ENCODE measurements at regions not wholly inside any gene's neighbourhood (a gene's known extent, or its start where the extent isn't known, plus 50 kb on each side); places are given as distances from the start of the nearest gene placed in this dataset.
"Not testable (repeated sequence)": the region's sequence is repeated elsewhere in the genome, so short reads cannot be mapped to it uniquely, and the experiment has no call there.

DNA sequence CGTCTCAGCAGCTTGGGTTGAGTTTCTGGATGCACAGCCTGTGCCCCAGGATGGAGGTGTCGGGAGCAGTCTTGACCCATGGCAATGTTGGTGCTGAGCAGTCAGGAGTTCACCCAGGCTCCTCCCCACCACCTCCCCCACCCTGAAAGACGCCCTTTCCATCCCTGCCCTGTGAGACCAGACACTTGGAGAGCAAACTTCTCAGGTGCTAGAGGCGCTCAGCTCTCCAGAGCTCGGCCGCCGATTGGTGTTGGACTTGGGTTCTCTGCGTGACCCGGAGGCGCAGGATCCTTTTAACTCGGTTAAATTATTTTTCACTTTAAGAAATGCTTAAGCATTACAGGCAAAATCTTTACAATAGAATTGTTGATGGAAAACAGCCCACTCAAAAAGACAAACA lies 101.5 kb downstream of the NPIPB11 start:
- H3K9me3 ChIP-seq (ENCODE audit: control extremely low read depth in 1 of 5, control insufficient read depth in 4 of 5, insufficient read depth in 2 of 5, low read depth in 1 of 5, low read length in 4 of 5); DNase-seq; POLR2A ChIA-PET; CTCF ChIA-PET; H3K27ac ChIP-seq (ENCODE audit: insufficient read depth in 1 of 2, low read depth in 1 of 2, low read length in 2 of 2, poor library complexity in 1 of 2, severe bottlenecking in 2 of 2); H3K4me3 ChIP-seq (ENCODE audit: control insufficient read depth in 1 of 7, extremely low read depth in 1 of 7, insufficient read depth in 4 of 7, low read depth in 2 of 7, low read length in 6 of 7); H3K27me3 ChIP-seq (replicated peaks in 2 of 5; ENCODE audit: control insufficient read depth in 4 of 5, insufficient read depth in 5 of 5, low read length in 4 of 5); H3K36me3 ChIP-seq (ENCODE audit: control insufficient read depth in 4 of 4, insufficient read depth in 4 of 4, low read length in 3 of 4): not testable (repeated sequence)
- peaks cover 0 to 34% (median 24%) of the 10 kb centered on the region in 4 experiments for H3K4me1 ChIP-seq (ENCODE audit: control extremely low read depth in 1 of 4, control insufficient read depth in 4 of 4, insufficient read depth in 4 of 4, low read length in 3 of 4)
- 100% methylated on average over 4 of the region's 11 CpGs for WGBS (ENCODE audit: insufficient coverage)

DNA sequence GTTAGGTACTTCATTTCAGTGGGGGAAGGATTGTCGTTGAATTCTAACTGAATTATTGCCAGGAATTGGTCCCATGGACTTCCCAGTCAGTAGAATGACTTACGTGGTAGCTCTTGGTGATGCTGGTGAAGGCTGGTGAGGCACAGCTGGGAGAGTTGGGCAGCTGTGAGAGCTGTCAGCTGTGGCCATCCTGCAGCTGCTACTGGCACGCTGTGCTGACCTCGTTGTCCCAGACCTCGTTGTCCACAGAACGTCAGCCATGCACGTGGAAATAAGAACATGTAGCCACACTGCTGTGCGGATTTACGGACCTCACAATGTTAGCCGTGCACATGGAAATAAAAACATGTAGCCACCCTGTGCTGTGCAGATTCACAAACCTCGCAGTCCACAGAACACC lies 102.3 kb downstream of the NPIPB11 start:
- Histone ChIP-seq H3K4me1 (ENCODE audit: control extremely low read depth in 1 of 4, control insufficient read depth in 4 of 4, insufficient read depth in 4 of 4, low read length in 3 of 4) (peaks cover 0 to 39% (median 29%) of the 10 kb centered on the region in 4 experiments), H3K27me3 (replicated peaks in 2 of 5; ENCODE audit: control insufficient read depth in 4 of 5, insufficient read depth in 5 of 5, low read length in 4 of 5) (no peaks in the 10 kb centered on the region), H3K9me3 (ENCODE audit: control extremely low read depth in 1 of 5, control insufficient read depth in 4 of 5, insufficient read depth in 2 of 5, low read depth in 1 of 5, low read length in 4 of 5) (no peaks in the 10 kb centered on the region), H3K36me3 (ENCODE audit: control insufficient read depth in 4 of 4, insufficient read depth in 4 of 4, low read length in 3 of 4) (peaks cover 0 to 8% (median 0%) of the 10 kb centered on the region in 4 experiments), H3K27ac (ENCODE audit: insufficient read depth in 1 of 2, low read depth in 1 of 2, low read length in 2 of 2, poor library complexity in 1 of 2, severe bottlenecking in 2 of 2) (no peak overlapping the region), H3K4me3 (ENCODE audit: control insufficient read depth in 1 of 7, extremely low read depth in 1 of 7, insufficient read depth in 4 of 7, low read depth in 2 of 7, low read length in 6 of 7) (no peak overlapping the region)
- CTCF ChIA-PET = no interaction called here
- WGBS (ENCODE audit: insufficient coverage) = 98% methylated on average over 11 of the region's 11 CpGs
- DNase-seq = no peak
- POLR2A ChIA-PET = no interaction called here

DNA sequence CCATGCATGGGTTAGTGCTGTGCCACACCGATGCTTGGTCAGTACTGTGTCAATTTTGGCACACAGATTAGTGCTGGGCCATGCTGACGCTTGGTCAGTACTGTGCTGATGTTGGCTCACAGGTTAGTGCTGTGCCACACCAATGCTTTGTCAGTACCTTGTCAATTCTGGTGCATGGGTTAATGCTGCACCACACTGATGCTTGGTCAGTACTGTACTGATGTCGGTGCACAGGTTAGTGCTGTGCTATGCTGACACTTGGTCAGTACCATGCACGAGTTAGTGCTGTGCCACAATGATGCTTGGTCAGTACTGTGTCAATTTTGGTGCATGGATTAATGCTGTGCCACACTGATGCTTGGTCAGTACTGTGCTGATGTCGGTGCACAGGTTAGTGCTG lies 103.0 kb downstream of the NPIPB11 start:
- DNase-seq = no peak
- ChIA-PET POLR2A (no interaction called here), CTCF (no interaction called here)
- Histone ChIP-seq H3K27ac (ENCODE audit: insufficient read depth in 1 of 2, low read depth in 1 of 2, low read length in 2 of 2, poor library complexity in 1 of 2, severe bottlenecking in 2 of 2) (no peak overlapping the region), H3K4me3 (ENCODE audit: control insufficient read depth in 1 of 7, extremely low read depth in 1 of 7, insufficient read depth in 4 of 7, low read depth in 2 of 7, low read length in 6 of 7) (no peak overlapping the region), H3K27me3 (replicated peaks in 2 of 5; ENCODE audit: control insufficient read depth in 4 of 5, insufficient read depth in 5 of 5, low read length in 4 of 5) (no peaks in the 10 kb centered on the region), H3K4me1 (ENCODE audit: control extremely low read depth in 1 of 4, control insufficient read depth in 4 of 4, insufficient read depth in 4 of 4, low read length in 3 of 4) (peaks cover 0 to 39% (median 29%) of the 10 kb centered on the region in 4 experiments), H3K9me3 (ENCODE audit: control extremely low read depth in 1 of 5, control insufficient read depth in 4 of 5, insufficient read depth in 2 of 5, low read depth in 1 of 5, low read length in 4 of 5) (no peaks in the 10 kb centered on the region), H3K36me3 (ENCODE audit: control insufficient read depth in 4 of 4, insufficient read depth in 4 of 4, low read length in 3 of 4) (peaks cover 0 to 8% (median 0%) of the 10 kb centered on the region in 4 experiments)
- 100% methylated on average over 4 of the region's 5 CpGs for WGBS (ENCODE audit: insufficient coverage)

- CTCF ChIA-PET = no interaction called here
These were observed 103.5 kb downstream of the NPIPB11 start for GRCh38 chr16:29302976-29303375.

DNA sequence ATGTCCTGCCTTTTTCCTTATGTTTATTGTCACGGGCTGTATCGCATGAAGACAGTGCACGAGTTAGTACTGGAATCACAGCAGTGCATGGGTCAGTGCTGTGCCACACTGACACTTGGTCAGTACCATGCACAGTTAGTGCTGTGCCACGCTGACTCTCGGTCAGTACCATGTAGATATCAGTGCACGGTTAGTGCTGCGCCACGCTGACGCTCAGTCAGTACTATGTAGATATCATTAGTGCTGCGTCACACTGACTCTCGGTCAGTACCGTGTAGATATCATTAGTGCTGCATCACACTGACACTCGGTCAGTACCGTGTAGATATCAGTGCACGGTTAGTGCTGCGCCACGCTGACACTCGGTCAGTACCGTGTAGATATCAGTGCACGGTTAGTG lies 104.1 kb downstream of the NPIPB11 start:
- WGBS (ENCODE audit: insufficient coverage) = 93% methylated on average over 20 of the region's 20 CpGs
- H3K4me3 ChIP-seq (ENCODE audit: control insufficient read depth in 1 of 7, extremely low read depth in 1 of 7, insufficient read depth in 4 of 7, low read depth in 2 of 7, low read length in 6 of 7); DNase-seq; H3K27ac ChIP-seq (ENCODE audit: insufficient read depth in 1 of 2, low read depth in 1 of 2, low read length in 2 of 2, poor library complexity in 1 of 2, severe bottlenecking in 2 of 2); H3K36me3 ChIP-seq (ENCODE audit: control insufficient read depth in 4 of 4, insufficient read depth in 4 of 4, low read length in 3 of 4); POLR2A ChIA-PET; H3K9me3 ChIP-seq (ENCODE audit: control extremely low read depth in 1 of 5, control insufficient read depth in 4 of 5, insufficient read depth in 2 of 5, low read depth in 1 of 5, low read length in 4 of 5); CTCF ChIA-PET; H3K27me3 ChIP-seq (replicated peaks in 2 of 5; ENCODE audit: control insufficient read depth in 4 of 5, insufficient read depth in 5 of 5, low read length in 4 of 5): not testable (repeated sequence)
- H3K4me1 ChIP-seq (ENCODE audit: control extremely low read depth in 1 of 4, control insufficient read depth in 4 of 4, insufficient read depth in 4 of 4, low read length in 3 of 4) = peaks cover 0 to 33% (median 26%) of the 10 kb centered on the region in 4 experiments

More at GRCh38 chr16:29302976-29303375, 103.5 kb downstream of the NPIPB11 start:
- WGBS (ENCODE audit: insufficient coverage) = over 99% methylated on average over 13 of the region's 13 CpGs
- POLR2A ChIA-PET = no interaction called here
- H3K9me3 ChIP-seq (ENCODE audit: control extremely low read depth in 1 of 5, control insufficient read depth in 4 of 5, insufficient read depth in 2 of 5, low read depth in 1 of 5, low read length in 4 of 5) = no peaks in the 10 kb centered on the region
- H3K36me3 ChIP-seq (ENCODE audit: control insufficient read depth in 4 of 4, insufficient read depth in 4 of 4, low read length in 3 of 4) = peaks cover 0 to 8% (median 0%) of the 10 kb centered on the region in 4 experiments
- H3K4me3 ChIP-seq (ENCODE audit: control insufficient read depth in 1 of 7, extremely low read depth in 1 of 7, insufficient read depth in 4 of 7, low read depth in 2 of 7, low read length in 6 of 7) = no peak overlapping the region
- no peaks in the 10 kb centered on the region for H3K27me3 ChIP-seq (replicated peaks in 2 of 5; ENCODE audit: control insufficient read depth in 4 of 5, insufficient read depth in 5 of 5, low read length in 4 of 5)
- no peak for DNase-seq
- H3K27ac ChIP-seq (ENCODE audit: insufficient read depth in 1 of 2, low read depth in 1 of 2, low read length in 2 of 2, poor library complexity in 1 of 2, severe bottlenecking in 2 of 2) = no peak overlapping the region
- peaks cover 0 to 39% (median 29%) of the 10 kb centered on the region in 4 experiments for H3K4me1 ChIP-seq (ENCODE audit: control extremely low read depth in 1 of 4, control insufficient read depth in 4 of 4, insufficient read depth in 4 of 4, low read length in 3 of 4)

GRCh38 chr16:29301662-29302285 lies 104.7 kb downstream of the NPIPB11 start:
- WGBS (ENCODE audit: insufficient coverage) = 83% methylated on average over 12 of the region's 15 CpGs
- DNase-seq; H3K4me3 ChIP-seq (ENCODE audit: control insufficient read depth in 1 of 7, extremely low read depth in 1 of 7, insufficient read depth in 4 of 7, low read depth in 2 of 7, low read length in 6 of 7); CTCF ChIA-PET; H3K9me3 ChIP-seq (ENCODE audit: control extremely low read depth in 1 of 5, control insufficient read depth in 4 of 5, insufficient read depth in 2 of 5, low read depth in 1 of 5, low read length in 4 of 5); H3K36me3 ChIP-seq (ENCODE audit: control insufficient read depth in 4 of 4, insufficient read depth in 4 of 4, low read length in 3 of 4); H3K27ac ChIP-seq (ENCODE audit: insufficient read depth in 1 of 2, low read depth in 1 of 2, low read length in 2 of 2, poor library complexity in 1 of 2, severe bottlenecking in 2 of 2); H3K27me3 ChIP-seq (replicated peaks in 2 of 5; ENCODE audit: control insufficient read depth in 4 of 5, insufficient read depth in 5 of 5, low read length in 4 of 5); POLR2A ChIA-PET: not testable (repeated sequence)
- peaks cover 0 to 32% (median 25%) of the 10 kb centered on the region in 4 experiments for H3K4me1 ChIP-seq (ENCODE audit: control extremely low read depth in 1 of 4, control insufficient read depth in 4 of 4, insufficient read depth in 4 of 4, low read length in 3 of 4)

DNA sequence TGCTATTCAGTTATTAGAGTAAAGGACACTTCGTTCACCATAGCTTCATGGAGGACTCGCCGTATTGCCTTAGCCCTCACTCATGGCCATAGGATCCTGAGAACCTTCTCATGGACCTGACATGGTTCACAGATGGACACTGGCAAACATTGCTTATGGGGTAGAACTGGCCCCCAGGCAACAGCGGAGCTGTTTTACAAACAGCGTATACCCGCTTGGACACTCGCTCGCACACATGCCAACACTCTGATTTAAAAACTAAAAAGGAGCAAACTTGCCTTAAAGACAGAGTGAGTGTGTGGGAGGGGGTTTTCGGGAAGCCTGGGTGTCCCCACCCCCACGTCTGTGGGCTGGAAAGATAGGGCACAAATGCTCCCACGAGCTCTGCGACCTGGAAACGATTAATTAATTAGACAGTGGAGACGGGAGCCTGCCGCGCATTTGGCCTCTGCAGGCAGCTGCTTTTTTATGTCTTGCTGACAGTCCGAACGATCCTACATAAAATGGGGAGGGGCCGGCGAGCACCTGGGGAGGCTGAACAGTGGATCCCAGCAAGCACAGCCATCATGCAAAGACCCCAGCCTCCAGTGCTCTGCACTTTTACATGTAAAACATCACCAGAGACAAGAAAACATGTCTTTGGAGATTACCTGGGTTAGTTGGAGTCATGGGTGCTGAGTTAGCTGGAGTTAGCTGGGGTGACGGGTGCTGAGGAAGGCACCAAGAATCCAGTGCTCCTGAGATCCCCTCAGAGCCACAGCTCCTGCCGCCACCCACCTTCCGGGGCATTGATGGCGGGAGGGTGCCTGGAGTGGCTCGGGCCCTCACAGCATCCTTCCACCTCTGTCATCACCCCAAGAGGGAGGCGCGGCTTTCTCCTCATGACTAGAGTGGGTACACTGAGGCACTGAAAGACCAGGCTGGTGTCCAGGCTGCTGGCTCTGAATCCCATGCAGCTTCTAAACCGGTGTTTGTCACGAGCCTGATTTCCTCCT lies 105.7 kb downstream of the NPIPB11 start:
- CTCF ChIA-PET; H3K36me3 ChIP-seq (ENCODE audit: control insufficient read depth in 4 of 4, insufficient read depth in 4 of 4, low read length in 3 of 4); POLR2A ChIA-PET; H3K4me3 ChIP-seq (ENCODE audit: control insufficient read depth in 1 of 7, extremely low read depth in 1 of 7, insufficient read depth in 4 of 7, low read depth in 2 of 7, low read length in 6 of 7); DNase-seq; H3K27me3 ChIP-seq (replicated peaks in 2 of 5; ENCODE audit: control insufficient read depth in 4 of 5, insufficient read depth in 5 of 5, low read length in 4 of 5); H3K9me3 ChIP-seq (ENCODE audit: control extremely low read depth in 1 of 5, control insufficient read depth in 4 of 5, insufficient read depth in 2 of 5, low read depth in 1 of 5, low read length in 4 of 5): not testable (repeated sequence)
- WGBS (ENCODE audit: insufficient coverage) = 83% methylated on average over 10 of the region's 29 CpGs
- Histone ChIP-seq H3K4me1 (ENCODE audit: control extremely low read depth in 1 of 4, control insufficient read depth in 4 of 4, insufficient read depth in 4 of 4, low read length in 3 of 4) (peaks cover 0 to 32% (median 25%) of the 10 kb centered on the region in 4 experiments), H3K27ac (ENCODE audit: insufficient read depth in 1 of 2, low read depth in 1 of 2, low read length in 2 of 2, poor library complexity in 1 of 2, severe bottlenecking in 2 of 2) (peak overlapping the region; percentile 25 to 66)

All from common myeloid progenitor, CD34-positive (primary cell).